WI38 (cell line): ENCODE measurements at regions not wholly inside any gene's neighbourhood (a gene's known extent, or its start where the extent isn't known, plus 50 kb on each side); places are given as distances from the start of the nearest gene placed in this dataset.

ENCODE experiments used
- H3K4me3 ChIP-seq: 2 replicates; pipeline ENCODE4 v1.5.1; 2011; ENCODE audit warnings: low read depth, mild to moderate bottlenecking, control low read depth, low read length
- TF ChIP-seq, protein P1 (sequence below): IDR thresholded peaks from 2 replicates; pipeline ENCODE4 v1.5.1; 2012; ENCODE audit warnings: low read depth, mild to moderate bottlenecking, control low read depth, low read length

DNA sequence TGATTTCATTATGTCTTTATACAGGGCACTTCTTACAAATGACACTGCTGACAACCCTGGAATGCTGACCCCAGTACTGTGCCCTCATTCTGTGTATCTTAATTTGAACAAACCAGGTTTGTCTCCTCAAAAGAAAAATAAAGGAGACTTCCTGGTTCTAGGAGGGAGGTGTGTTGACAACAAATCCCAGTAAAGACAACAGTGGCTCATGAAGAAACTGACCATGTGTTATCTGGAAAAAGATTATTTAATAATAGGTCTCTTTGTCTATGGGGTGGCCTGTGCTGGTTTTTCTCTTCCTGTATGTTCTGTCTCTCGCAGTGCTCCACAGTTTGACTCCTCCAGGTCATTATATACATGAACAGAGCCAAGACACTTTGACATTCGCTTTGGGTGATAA lies 454.6 kb downstream of the LMO4 start:
- H3K4me3 ChIP-seq, result no peak overlapping the region
- TF ChIP-seq, protein P1, sequence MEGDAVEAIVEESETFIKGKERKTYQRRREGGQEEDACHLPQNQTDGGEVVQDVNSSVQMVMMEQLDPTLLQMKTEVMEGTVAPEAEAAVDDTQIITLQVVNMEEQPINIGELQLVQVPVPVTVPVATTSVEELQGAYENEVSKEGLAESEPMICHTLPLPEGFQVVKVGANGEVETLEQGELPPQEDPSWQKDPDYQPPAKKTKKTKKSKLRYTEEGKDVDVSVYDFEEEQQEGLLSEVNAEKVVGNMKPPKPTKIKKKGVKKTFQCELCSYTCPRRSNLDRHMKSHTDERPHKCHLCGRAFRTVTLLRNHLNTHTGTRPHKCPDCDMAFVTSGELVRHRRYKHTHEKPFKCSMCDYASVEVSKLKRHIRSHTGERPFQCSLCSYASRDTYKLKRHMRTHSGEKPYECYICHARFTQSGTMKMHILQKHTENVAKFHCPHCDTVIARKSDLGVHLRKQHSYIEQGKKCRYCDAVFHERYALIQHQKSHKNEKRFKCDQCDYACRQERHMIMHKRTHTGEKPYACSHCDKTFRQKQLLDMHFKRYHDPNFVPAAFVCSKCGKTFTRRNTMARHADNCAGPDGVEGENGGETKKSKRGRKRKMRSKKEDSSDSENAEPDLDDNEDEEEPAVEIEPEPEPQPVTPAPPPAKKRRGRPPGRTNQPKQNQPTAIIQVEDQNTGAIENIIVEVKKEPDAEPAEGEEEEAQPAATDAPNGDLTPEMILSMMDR, result no peak

DNA sequence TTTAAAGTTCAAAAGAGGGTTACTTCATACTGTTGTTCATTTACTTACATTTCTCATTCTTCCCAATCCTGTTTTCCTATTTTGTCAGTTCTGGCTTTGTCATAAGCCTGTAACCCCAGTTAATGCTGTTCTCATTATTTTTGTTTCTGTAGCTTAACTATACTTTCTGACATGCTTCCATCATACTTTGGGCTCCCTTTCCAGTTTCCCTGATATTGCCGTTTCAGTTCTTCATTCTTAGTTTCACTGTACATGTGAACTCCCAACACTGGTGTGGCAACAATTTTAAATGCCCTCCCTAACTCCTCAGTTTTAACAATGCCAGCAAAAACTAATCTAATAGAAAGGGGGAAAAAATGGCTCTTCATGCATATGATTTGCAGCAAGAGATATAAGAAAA lies 456.7 kb downstream of the LMO4 start:
- TF ChIP-seq, protein P1, result no peak
- H3K4me3 ChIP-seq, result no peak overlapping the region

DNA sequence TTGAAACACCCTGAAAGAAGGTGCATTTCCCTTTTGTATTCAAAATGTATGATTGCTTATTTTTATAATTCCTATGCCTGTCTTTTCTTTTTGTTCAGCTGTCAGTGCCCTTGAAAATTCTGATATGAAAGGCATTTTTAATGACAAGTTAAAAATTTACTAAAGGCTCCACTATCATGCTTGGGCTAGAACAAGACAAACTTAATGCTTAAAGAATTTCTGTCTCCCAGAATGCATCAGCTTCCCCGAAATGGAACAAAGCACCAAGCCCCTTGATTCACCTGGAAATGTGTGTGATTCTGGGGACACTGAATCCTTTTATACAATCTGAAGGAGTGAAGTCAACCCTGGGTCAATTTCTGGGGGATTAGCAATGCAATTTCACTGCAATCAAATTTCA lies 457.5 kb downstream of the LMO4 start:
- TF ChIP-seq, protein P1, result no peak
- H3K4me3 ChIP-seq, result no peak overlapping the region

DNA sequence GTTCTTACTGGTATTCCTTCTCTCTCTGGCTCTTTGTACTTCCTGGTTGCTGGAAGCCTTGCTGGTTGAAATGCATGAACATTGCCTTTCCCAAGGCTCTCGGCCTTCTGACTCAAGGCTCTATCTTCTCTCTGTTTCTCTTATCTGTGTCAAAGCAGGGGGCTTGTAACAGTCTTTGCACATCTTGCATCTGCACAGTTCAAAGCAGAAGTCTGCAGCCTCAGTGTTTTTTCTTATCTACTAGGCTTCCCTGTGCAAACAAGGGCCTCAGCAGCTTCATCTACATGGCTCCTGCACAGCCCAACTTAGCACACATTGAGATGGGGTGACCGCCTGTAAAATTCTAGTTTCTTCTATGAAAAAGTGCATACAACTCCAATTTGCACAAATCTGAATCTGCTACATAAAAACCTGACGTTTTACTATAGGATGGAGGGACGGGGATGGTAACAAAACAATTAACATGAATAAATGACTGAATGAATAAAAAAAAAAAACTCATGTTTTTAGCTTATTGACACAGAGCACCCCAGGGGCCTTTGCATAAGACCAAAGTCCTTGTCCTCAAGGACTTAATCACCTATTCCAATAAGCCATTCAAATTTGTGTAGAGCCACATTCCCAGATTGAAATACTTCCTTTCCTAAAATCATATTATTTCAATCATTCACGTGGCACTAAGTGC lies 458.3 kb downstream of the LMO4 start:
- no peak overlapping the region for H3K4me3 ChIP-seq
- TF ChIP-seq, protein P1, result no peak

DNA sequence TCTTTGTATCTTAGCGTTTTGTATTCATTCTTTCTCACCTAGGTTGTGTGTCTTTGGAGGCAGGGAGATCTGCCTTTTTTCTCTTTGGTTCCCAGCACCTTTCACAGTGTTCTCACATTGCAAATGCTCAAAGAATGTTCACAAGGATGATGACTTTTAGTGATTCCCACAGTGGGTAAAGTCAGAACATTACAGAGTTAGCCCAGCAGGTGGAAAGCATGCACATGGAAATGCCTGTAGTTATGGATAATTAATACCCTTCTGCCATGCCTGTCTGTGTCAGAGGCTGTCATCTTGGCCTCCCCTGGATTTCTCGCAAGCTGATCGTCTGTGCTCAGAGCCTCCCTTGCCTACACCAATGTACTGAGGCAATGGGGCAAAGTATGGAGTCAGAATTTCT lies 458.9 kb downstream of the LMO4 start:
- TF ChIP-seq, protein P1, result no peak
- no peak overlapping the region for H3K4me3 ChIP-seq

DNA sequence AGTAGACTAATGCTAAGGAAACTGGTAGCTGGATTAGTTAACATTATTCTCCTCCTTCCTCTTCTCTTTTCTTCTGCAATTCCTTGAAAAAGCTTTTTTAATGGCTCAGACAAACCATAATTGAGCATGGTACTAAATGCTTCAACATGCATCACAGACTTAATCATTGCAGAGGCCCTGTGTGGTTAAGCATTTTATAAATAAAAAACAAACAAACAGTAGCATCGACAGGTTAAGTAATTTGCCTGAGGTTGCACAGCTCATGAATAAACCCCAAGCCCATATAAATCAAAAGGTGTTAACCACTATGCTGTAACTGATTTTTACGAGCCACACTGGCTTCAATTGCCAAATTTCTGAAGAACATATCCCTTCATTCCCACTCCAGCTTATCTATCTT lies 462.1 kb downstream of the LMO4 start:
- TF ChIP-seq, protein P1, result no peak
- no peak overlapping the region for H3K4me3 ChIP-seq

DNA sequence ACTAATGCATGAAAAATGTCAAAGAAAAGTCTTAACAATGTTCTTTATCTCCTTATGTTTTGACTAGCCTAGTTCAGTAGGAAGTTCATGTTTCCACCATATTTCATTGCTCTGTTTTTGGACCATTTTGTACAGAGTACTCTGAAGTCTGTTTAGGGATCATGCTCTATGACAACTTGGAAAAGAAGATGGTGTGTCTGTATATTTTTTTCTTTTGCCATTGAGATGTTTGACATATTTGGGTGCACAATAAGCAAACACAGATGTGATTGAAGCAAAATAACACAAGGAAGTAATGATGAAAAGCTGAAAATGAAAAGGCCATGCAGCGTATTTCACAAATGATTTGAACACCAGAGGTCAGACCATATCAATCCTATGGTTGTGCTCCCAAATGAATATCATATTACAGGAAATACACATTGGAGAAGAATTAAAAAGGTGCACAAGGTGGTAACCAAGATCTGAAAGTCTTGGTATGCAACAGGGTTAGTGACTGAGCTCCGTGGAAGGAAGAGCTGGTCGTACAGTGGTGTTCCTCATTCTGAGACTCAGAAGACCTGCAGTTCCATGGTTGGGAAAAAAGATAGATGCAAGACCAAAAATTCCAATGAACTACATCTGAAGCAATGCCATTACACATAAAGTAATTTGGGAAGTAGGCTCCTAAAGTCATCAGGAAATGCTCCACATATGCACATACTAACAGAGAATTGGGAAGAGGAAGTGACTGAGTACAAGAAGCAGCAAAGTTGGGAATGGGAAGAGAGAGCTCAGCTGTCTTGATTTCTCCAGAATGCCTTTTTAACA lies 463.5 kb downstream of the LMO4 start:
- H3K4me3 ChIP-seq, result no peak overlapping the region

More for the DNA sequence above, 463.5 kb downstream of the LMO4 start:
- TF ChIP-seq, protein P1, result no peak
